ENCODE measurements at regions not wholly inside any gene's neighbourhood (a gene's known extent, or its start where the extent isn't known, plus 50 kb on each side); places are given as distances from the start of the nearest gene placed in this dataset.

DNA sequence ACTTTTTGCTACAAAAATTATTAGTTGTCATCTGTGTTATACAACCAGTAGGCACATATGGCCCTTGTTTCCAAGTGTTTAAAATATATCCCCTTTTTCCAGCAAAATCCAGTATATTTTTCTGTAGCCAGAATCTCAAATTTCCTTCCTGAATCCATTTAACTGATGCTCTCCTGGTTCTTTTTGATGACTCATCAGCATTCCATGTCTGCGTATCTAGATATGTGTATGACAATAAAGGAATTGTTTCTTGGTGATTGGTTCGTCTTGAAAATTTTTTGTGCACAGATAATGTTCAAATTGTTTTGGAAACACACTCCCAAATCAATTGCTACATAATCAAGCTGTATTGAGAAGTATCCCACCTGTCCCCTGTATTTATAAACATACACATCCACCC lies 98.3 kb downstream of the ITM2A start:
- Histone ChIP-seq H3K9me3 (no peaks in the 10 kb centered on the region), H3K4me3 (no peak overlapping the region), H3K4me1 (ENCODE audit: low read depth) (no peaks in the 10 kb centered on the region), H3K36me3 (ENCODE audit: low read depth) (no peaks in the 10 kb centered on the region)
- intact Hi-C loops (cut with DNase I, micrococcal nuclease), result no loop called here
- TF ChIP-seq, protein P1, sequence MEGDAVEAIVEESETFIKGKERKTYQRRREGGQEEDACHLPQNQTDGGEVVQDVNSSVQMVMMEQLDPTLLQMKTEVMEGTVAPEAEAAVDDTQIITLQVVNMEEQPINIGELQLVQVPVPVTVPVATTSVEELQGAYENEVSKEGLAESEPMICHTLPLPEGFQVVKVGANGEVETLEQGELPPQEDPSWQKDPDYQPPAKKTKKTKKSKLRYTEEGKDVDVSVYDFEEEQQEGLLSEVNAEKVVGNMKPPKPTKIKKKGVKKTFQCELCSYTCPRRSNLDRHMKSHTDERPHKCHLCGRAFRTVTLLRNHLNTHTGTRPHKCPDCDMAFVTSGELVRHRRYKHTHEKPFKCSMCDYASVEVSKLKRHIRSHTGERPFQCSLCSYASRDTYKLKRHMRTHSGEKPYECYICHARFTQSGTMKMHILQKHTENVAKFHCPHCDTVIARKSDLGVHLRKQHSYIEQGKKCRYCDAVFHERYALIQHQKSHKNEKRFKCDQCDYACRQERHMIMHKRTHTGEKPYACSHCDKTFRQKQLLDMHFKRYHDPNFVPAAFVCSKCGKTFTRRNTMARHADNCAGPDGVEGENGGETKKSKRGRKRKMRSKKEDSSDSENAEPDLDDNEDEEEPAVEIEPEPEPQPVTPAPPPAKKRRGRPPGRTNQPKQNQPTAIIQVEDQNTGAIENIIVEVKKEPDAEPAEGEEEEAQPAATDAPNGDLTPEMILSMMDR (IDR thresholded peaks at IDR 0.05), result no peak
- DNase-seq (no peak), ATAC-seq (no peak)

DNA sequence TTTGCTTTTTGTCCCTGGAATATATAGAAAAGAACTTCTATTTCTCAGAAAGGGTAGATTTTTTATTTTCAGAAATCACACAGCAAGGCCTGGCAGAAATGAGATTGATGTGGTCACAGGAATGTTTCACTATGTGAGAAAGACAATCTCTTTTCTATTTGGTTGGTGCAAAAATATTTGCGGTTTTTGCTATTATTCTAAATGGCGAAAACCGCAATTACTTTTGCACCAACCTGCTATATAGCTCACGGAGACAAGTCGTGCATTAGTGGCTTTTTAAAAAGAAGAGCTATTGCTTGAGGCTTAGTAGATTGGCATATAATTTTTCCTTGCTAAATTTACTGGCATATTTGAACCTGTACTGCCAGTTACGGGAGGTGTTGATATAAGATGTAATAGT lies 100.4 kb downstream of the ITM2A start:
- intact Hi-C loops (cut with DNase I, micrococcal nuclease), result no loop called here
- DNase-seq, result no peak
- TF ChIP-seq, protein P1 (IDR thresholded peaks at IDR 0.05), result no peak
- no peak for ATAC-seq
- H3K9me3 ChIP-seq, result no peaks in the 10 kb centered on the region
- no peaks in the 10 kb centered on the region for H3K36me3 ChIP-seq (ENCODE audit: low read depth)
- no peak overlapping the region for H3K4me3 ChIP-seq
- H3K4me1 ChIP-seq (ENCODE audit: low read depth), result no peaks in the 10 kb centered on the region

DNA sequence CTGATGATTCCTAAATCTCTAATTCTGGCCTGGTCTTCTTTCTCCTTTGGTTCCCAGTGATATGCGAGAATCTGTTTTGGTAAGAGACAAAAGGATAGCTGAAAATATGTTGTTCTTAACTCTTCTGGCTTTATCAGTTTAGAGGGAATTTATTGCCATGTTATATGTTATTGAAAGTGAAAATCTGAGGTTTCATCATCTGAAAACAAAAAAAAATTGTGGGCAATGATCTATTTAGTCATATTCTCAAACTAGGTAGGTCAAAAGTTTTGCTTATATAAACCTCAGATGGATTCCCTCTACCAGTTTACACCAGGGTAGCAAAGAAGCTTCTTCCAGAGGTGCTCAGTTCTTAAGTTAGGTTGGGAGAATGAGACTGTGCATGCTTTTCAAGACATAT lies 103.6 kb downstream of the ITM2A start:
- intact Hi-C loops (cut with DNase I, micrococcal nuclease), result no loop called here
- ATAC-seq (no peak), DNase-seq (no peak)
- H3K4me3 ChIP-seq, result no peak overlapping the region
- TF ChIP-seq, protein P1 (IDR thresholded peaks at IDR 0.05), result no peak
- H3K4me1 ChIP-seq (ENCODE audit: low read depth), result no peaks in the 10 kb centered on the region
- H3K36me3 ChIP-seq (ENCODE audit: low read depth), result no peaks in the 10 kb centered on the region
- H3K9me3 ChIP-seq, result no peaks in the 10 kb centered on the region

DNA sequence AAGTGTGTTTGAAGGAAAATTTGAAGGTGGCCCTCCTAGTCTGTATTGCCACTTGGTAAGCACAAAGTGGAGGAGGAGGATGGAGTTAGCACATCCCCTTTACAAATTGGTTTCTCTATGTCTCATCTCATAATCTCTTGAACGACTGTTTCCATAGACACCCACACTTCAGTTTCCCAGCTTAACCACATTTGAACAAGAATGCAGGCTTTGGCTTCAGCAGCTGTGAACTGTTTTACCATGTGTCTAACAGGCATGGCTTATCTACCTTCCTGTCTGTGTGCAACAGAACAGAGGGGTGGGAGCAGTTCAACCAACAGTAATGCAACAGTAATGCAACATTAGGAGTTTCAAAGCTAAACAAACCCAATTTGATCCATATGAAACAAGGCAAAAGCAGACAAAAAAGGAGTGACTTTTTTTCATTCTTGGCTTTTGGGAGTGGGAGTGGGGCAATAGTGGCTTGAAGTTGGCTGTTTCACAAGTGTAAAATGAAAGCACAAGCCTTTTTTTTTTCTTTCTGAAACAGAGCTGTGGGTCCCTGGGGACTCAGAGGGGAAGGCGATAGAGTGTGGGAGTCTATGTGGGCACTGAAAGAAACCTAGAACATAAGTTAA lies 108.0 kb downstream of the ITM2A start:
- DNase-seq, result peak in 1 of 3 donors; percentile 5
- no peaks in the 10 kb centered on the region for H3K9me3 ChIP-seq
- H3K4me3 ChIP-seq, result no peak overlapping the region
- no peaks in the 10 kb centered on the region for H3K36me3 ChIP-seq (ENCODE audit: low read depth)
- TF ChIP-seq, protein P1 (IDR thresholded peaks at IDR 0.05), result no peak
- intact Hi-C loops (cut with DNase I, micrococcal nuclease), result no loop called here
- H3K4me1 ChIP-seq (ENCODE audit: low read depth), result no peaks in the 10 kb centered on the region
- peak; percentile 82 for ATAC-seq

- TF ChIP-seq, protein P1 (IDR thresholded peaks at IDR 0.05), result no peak
- H3K9me3 ChIP-seq, result no peaks in the 10 kb centered on the region
- DNase-seq (no peak), ATAC-seq (no peak)
- H3K4me1 ChIP-seq (ENCODE audit: low read depth), result no peaks in the 10 kb centered on the region
- no peaks in the 10 kb centered on the region for H3K36me3 ChIP-seq (ENCODE audit: low read depth)
- intact Hi-C loops (cut with DNase I, micrococcal nuclease), result no loop called here
- no peak overlapping the region for H3K4me3 ChIP-seq
These were observed 99.2 kb downstream of the GPR174 start for GRCh38 chrX:79243691-79244090.

GRCh38 chrX:79235899-79236298 lies 91.4 kb downstream of the GPR174 start:
- Histone ChIP-seq H3K4me3 (no peak overlapping the region), H3K36me3 (ENCODE audit: low read depth) (no peaks in the 10 kb centered on the region), H3K4me1 (ENCODE audit: low read depth) (no peaks in the 10 kb centered on the region), H3K9me3 (no peaks in the 10 kb centered on the region)
- DNase-seq (no peak), ATAC-seq (no peak)
- TF ChIP-seq, protein P1 (IDR thresholded peaks at IDR 0.05), result no peak
- intact Hi-C loops (cut with DNase I, micrococcal nuclease), result no loop called here
